GM12891 (cell line): ENCODE measurements at regions not wholly inside any gene's neighbourhood (a gene's known extent, or its start where the extent isn't known, plus 50 kb on each side); places are given as distances from the start of the nearest gene placed in this dataset.
A peak's percentile ranks its signal among the peaks of the same experiment; 100 is the strongest.

Experiments used
- DNase-seq: peaks from one replicate; pipeline ENCODE4 v3.0.0; 2011; ENCODE audit warnings: low spot score; ENCODE audit not compliant: insufficient read length
- FAIRE-seq: peaks from 2 replicates; lab custom pipeline; 2011; peaks lifted over from hg19 to GRCh38; lab: Jason Lieb, UNC
- PAX5 ChIP-seq: IDR thresholded peaks from 2 replicates; pipeline ENCODE4 v1.6.1; 2011; ENCODE audit warnings: low read length, moderate library complexity, mild to moderate bottlenecking; ENCODE audit not compliant: insufficient read depth, severe bottlenecking
- POLR2A ChIP-seq: IDR thresholded peaks from 2 replicates; pipeline ENCODE4 v1.6.1; 2011; ENCODE audit warnings: low read depth, low read length, control low read depth
- POLR2AphosphoS5 ChIP-seq: IDR thresholded peaks from 2 replicates; pipeline ENCODE4 v1.6.1; 2011; ENCODE audit warnings: low read depth, low read length, control low read depth
- POU2F2 ChIP-seq: IDR thresholded peaks from 2 replicates; pipeline ENCODE4 v1.6.1; 2011; ENCODE audit warnings: low read depth, mild to moderate bottlenecking, control low read depth, low read length, moderate library complexity
- SPI1 ChIP-seq: IDR thresholded peaks from 2 replicates; pipeline ENCODE4 v1.6.1; 2011; ENCODE audit warnings: low read depth, low read length, control low read depth
- TAF1 ChIP-seq: IDR thresholded peaks from 2 replicates; pipeline ENCODE4 v1.6.1; 2011; ENCODE audit warnings: low read depth, low read length, control low read depth

GRCh38 chr21:35963920-35964451, 96.3 kb downstream of the SETD4 start:
- FAIRE-seq, result no peak
- no peak for DNase-seq

DNA sequence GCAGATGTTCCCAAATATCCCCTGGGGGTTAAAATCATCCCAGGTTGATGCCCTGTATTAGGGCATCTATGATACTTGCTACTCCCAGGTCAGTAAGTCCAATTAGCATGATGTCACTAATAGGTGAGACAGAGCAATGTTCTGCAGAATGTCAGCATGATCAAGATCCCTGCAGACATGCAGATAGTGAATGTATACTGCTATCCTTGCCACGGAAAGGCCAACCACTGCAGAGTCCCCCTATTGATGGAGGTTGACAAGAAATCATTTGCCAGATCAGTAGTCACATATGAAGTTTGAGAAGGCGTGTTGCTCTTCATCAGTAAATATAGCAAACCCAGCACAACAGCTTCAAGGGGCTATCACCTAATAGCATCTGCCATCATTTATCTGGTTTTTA, 97.4 kb downstream of the SETD4 start:
- DNase-seq (no peak), FAIRE-seq (no peak)
- no peak for TF ChIP-seq POU2F2
- TF ChIP-seq POLR2AphosphoS5, result no peak
- no peak for TF ChIP-seq POLR2A
- no peak for TF ChIP-seq PAX5
- no peak for TF ChIP-seq SPI1

More at GRCh38 chr21:35963920-35964451, 96.3 kb downstream of the SETD4 start:
- no peak for TF ChIP-seq POLR2AphosphoS5
- no peak for TF ChIP-seq TAF1
- no peak for TF ChIP-seq SPI1
- no peak for TF ChIP-seq PAX5
- TF ChIP-seq POLR2A, result no peak
- no peak for TF ChIP-seq POU2F2

GRCh38 chr21:35954066-35954465, 106.3 kb downstream of the SETD4 start:
- no peak for DNase-seq
- FAIRE-seq, result no peak
- TF ChIP-seq TAF1, result no peak
- no peak for TF ChIP-seq SPI1
- no peak for TF ChIP-seq PAX5
- no peak for TF ChIP-seq POLR2A

- DNase-seq, result no peak
- TF ChIP-seq POU2F2 (no peak), POLR2A (no peak), POLR2AphosphoS5 (no peak), TAF1 (no peak), PAX5 (no peak), SPI1 (no peak)
- no peak for FAIRE-seq
Observed at GRCh38 chr21:35953597-35953996, 106.7 kb downstream of the SETD4 start.

GRCh38 chr21:35952651-35953340, 107.5 kb downstream of the SETD4 start:
- TF ChIP-seq POU2F2 (no peak), POLR2A (no peak), POLR2AphosphoS5 (no peak), PAX5 (no peak), SPI1 (no peak), TAF1 (no peak)
- FAIRE-seq (no peak), DNase-seq (no peak)

GRCh38 chr21:35948982-35949381, 111.3 kb downstream of the SETD4 start:
- FAIRE-seq (no peak), DNase-seq (no peak)
- TF ChIP-seq POLR2A, result no peak
- no peak for TF ChIP-seq POLR2AphosphoS5

GRCh38 chr21:35945089-35945671, 115.1 kb downstream of the SETD4 start:
- DNase-seq, result no peak
- TF ChIP-seq TAF1, result no peak
- no peak for FAIRE-seq

DNA sequence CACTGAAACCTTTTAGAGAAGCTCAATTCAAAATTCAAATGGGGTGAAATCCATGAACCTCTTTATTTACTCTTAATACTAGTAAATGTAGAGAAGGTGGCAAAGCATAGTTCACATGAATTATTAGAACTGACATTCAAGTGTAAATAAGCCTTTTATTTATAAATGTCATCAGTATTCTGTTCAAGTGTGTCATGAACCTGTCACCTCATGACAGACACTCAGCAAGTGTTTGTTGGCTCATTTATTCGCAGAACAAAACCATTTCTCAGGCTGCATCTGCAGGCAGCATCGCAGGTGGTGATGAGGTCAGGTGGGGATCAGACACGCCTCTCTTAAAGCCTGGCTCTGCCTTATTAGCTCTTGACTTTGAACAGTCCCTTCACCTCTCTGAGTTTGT, 116.6 kb downstream of the SETD4 start:
- DNase-seq (no peak), FAIRE-seq (no peak)
- TF ChIP-seq POLR2A, result no peak
- no peak for TF ChIP-seq SPI1
- TF ChIP-seq TAF1, result no peak
- TF ChIP-seq POU2F2, result no peak
- no peak for TF ChIP-seq POLR2AphosphoS5
- TF ChIP-seq PAX5, result no peak

DNA sequence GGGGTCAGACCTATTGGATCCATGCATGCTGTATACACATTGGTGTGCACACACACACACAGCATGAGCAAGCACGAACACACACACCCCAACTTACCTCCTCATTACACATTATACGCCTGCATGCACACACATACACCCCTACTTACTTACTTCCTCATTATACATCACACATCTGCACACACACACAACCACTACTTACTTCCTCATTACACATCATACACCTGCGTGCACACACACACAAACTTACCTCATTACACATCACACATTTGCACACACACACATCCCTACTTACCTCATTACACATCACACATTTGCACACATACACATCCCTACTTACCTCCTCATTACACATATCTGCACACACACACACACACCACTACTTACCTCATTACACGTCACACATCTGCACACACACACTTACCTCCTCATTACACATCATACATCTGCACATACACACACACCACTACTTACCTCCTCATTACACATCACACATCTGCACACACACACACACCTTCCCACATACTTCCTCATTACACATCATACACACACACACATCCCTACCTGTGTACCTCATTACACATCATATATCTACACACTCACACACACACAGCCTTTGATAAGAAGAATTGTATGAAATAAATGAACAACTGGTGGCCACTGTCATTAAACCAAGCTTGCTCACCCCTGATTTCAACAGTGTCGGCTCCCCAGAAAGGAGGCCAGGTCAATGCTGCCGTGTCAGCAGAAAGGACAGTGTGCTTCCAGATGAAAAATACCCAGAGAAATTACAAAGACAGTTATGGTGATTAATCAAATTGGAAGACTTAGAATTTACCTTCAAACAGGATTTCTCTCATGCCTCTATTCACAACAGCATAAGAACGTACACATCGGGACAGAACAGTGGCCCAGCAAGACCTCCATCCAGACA, 117.8 kb downstream of the SETD4 start:
- no peak for TF ChIP-seq TAF1
- no peak for TF ChIP-seq SPI1
- no peak for TF ChIP-seq POLR2A
- TF ChIP-seq POLR2AphosphoS5, result no peak
- no peak for TF ChIP-seq PAX5
- no peak for TF ChIP-seq POU2F2
- DNase-seq (no peak), FAIRE-seq (peak; percentile 71)
